Endothelial cell of umbilical vein (primary cell): ENCODE measurements at regions not wholly inside any gene's neighbourhood (a gene's known extent, or its start where the extent isn't known, plus 50 kb on each side); places are given as distances from the start of the nearest gene placed in this dataset.

Experiments
- BruUV-seq: library from RNA; stranded (reverse); fragments of 400-500 nt; replicated peaks from 2 replicates; lab custom pipeline; 2021; lab: Mats Ljungman, UMichigan
- CTCF ChIA-PET: fragments of 300-600, 350-600 bp; sonication (Branson Sonifier 250); formaldehyde crosslinking; loops from one replicate; lab custom pipeline; 2021; ENCODE audit warnings: antibody characterized with exemption, inconsistent platforms; lab: Charles Lee
- POLR2A ChIA-PET: fragments of 300-600, 350-600 bp; sonication (Branson Sonifier 250); formaldehyde crosslinking; loops from one replicate; lab custom pipeline; 2021; ENCODE audit warnings: antibody characterized with exemption, inconsistent platforms; lab: Charles Lee
- DNase-seq: peaks from one replicate; pipeline ENCODE4 v3.0.0-alpha.2; 2011; ENCODE audit warnings: low read depth, low spot score
- FAIRE-seq: peaks from 2 replicates; lab custom pipeline; 2011; peaks lifted over from hg19 to GRCh38; lab: Jason Lieb, UNC
- H2AFZ ChIP-seq: 2 replicates; pipeline ENCODE4 v1.6.0; 2012; ENCODE audit warnings: low read depth, low read length, control low read depth, inconsistent platforms
- H3K27ac ChIP-seq: 2 replicates; pipeline ENCODE4 v1.5.1; 2011; ENCODE audit warnings: low read depth, mild to moderate bottlenecking, control low read depth, low read length, moderate library complexity; ENCODE audit not compliant: insufficient read depth
- H3K27me3 ChIP-seq, 2 experiments: 2 replicates each; pipeline versions ENCODE4 v1.6.0 to v1.6.1; 2011; ENCODE audit warnings: low read length in 2 of 2, mixed read lengths in 1 of 2; ENCODE audit not compliant: control insufficient read depth in 2 of 2, insufficient read depth in 2 of 2
- H3K36me3 ChIP-seq, 2 experiments: 2 replicates in 1 of 2; 3 replicates in 1 of 2; pipeline ENCODE4 v1.5.1; 2011; ENCODE audit warnings: low read length in 2 of 2, mild to moderate bottlenecking in 1 of 2, moderate library complexity in 1 of 2; ENCODE audit not compliant: control insufficient read depth in 2 of 2, insufficient read depth in 2 of 2; ENCODE audit errors: extremely low read depth in 1 of 2
- H3K4me1 ChIP-seq: 3 replicates; pipeline ENCODE4 v1.5.1; 2011; ENCODE audit warnings: mild to moderate bottlenecking, low read length; ENCODE audit not compliant: control insufficient read depth, insufficient read depth; ENCODE audit errors: extremely low read depth
- H3K4me2 ChIP-seq: 2 replicates; pipeline ENCODE4 v1.6.1; 2011; ENCODE audit warnings: low read length, control low read depth, mixed read lengths; ENCODE audit not compliant: insufficient read depth
- H3K4me3 ChIP-seq, 3 experiments: fragments of 200-600 bp in 1 of 3; sonication (generic), shearing (Covaris generic) in 1 of 3; replicated peaks in 1 of 3; 2 replicates each; pipeline ENCODE4 v1.5.1; 2011 to 2016; ENCODE audit warnings: control low read depth in 3 of 3, low read length in 3 of 3, mild to moderate bottlenecking in 2 of 3, inconsistent platforms in 1 of 3, low read depth in 1 of 3, moderate library complexity in 1 of 3; ENCODE audit not compliant: insufficient read depth in 1 of 3
- H3K79me2 ChIP-seq: 2 replicates; pipeline ENCODE4 v1.6.0; 2012; ENCODE audit warnings: low read length, inconsistent platforms; ENCODE audit not compliant: control insufficient read depth, insufficient read depth
- H3K9ac ChIP-seq: replicated peaks from 2 replicates; pipeline ENCODE3; 2011; ENCODE audit warnings: low read length, control low read depth; ENCODE audit not compliant: insufficient read depth; ENCODE audit errors: extremely low read depth
- H3K9me1 ChIP-seq: replicated peaks from 3 replicates; pipeline ENCODE4 v1.6.0; 2011; ENCODE audit warnings: mild to moderate bottlenecking, low read length; ENCODE audit not compliant: control insufficient read depth, insufficient read depth; ENCODE audit errors: extremely low read depth
- H3K9me3 ChIP-seq: replicated peaks from 2 replicates; pipeline ENCODE4 v1.5.1; 2012; ENCODE audit warnings: low read length, inconsistent platforms; ENCODE audit not compliant: control insufficient read depth, insufficient read depth
- H4K20me1 ChIP-seq: replicated peaks from 2 replicates; pipeline ENCODE3; 2011; ENCODE audit warnings: mild to moderate bottlenecking, low read length; ENCODE audit not compliant: control insufficient read depth, insufficient read depth; ENCODE audit errors: extremely low read depth
- EZH2 ChIP-seq: IDR thresholded peaks from 2 replicates; pipeline ENCODE4 v1.6.1; 2012; ENCODE audit warnings: borderline replicate concordance, low read depth, mild to moderate bottlenecking, moderate library complexity, low read length, inconsistent platforms; ENCODE audit not compliant: severe bottlenecking
- FOS ChIP-seq: IDR thresholded peaks from 2 replicates; pipeline ENCODE4 v1.6.1; 2011; ENCODE audit warnings: mild to moderate bottlenecking, low read length, moderate library complexity, borderline replicate concordance; ENCODE audit not compliant: insufficient read depth
- GATA2 ChIP-seq: IDR thresholded peaks from 2 replicates; pipeline ENCODE4 v1.7.0; 2011; ENCODE audit warnings: low read depth, mild to moderate bottlenecking, moderate library complexity, mixed read lengths, low read length; ENCODE audit not compliant: insufficient read length, insufficient read depth
- JUN ChIP-seq: IDR thresholded peaks from 2 replicates; pipeline ENCODE4 v1.6.1; 2011; ENCODE audit warnings: borderline replicate concordance, low read depth; ENCODE audit not compliant: insufficient read length, insufficient read depth
- MYC ChIP-seq: IDR thresholded peaks from one replicate; pipeline ENCODE4 v1.6.1; 2011; ENCODE audit warnings: mild to moderate bottlenecking, low read depth, low read length
- POLR2A ChIP-seq: IDR thresholded peaks from 2 replicates; pipeline ENCODE4 v1.6.1; 2012; ENCODE audit warnings: low read depth, mild to moderate bottlenecking, control low read depth, low read length
- POLR2AphosphoS5 ChIP-seq: IDR thresholded peaks from 2 replicates; pipeline ENCODE4 v1.6.1; 2012; ENCODE audit warnings: low read depth, mild to moderate bottlenecking, control low read depth, low read length, moderate library complexity; ENCODE audit not compliant: insufficient read depth
- dilution Hi-C: fragments of 300-500 bp; cut with MboI; formaldehyde crosslinking; loops from one replicate; pipeline ENCODE4 v1.15.0; 2019; ENCODE audit warnings: low sequenced_read_pairs; ENCODE audit not compliant: extremely low pct_ligation_motif_present
- intact Hi-C: fragments of 100-400 bp; cut with micrococcal nuclease; formaldehyde crosslinking; loops from one replicate; pipeline ENCODE4 v1.10.0; 2022
- TF ChIP-seq, protein P1 (sequence below): IDR thresholded peaks from 2 replicates; pipeline ENCODE4 v1.6.1; 2011; ENCODE audit not compliant: insufficient read depth, insufficient read length
- TF ChIP-seq, protein P2 (sequence below), 2 donors: IDR thresholded peaks; 1 replicate in 1 of 2; 2 replicates in 1 of 2; pipeline ENCODE4 v1.5.1; 2011; ENCODE audit warnings: low read length in 2 of 2, mild to moderate bottlenecking in 2 of 2, moderate library complexity in 2 of 2, control low read depth in 1 of 2, inconsistent platforms in 1 of 2, low read depth in 1 of 2; ENCODE audit not compliant: insufficient read depth in 1 of 2; ENCODE audit errors: extremely low read depth in 1 of 2

DNA sequence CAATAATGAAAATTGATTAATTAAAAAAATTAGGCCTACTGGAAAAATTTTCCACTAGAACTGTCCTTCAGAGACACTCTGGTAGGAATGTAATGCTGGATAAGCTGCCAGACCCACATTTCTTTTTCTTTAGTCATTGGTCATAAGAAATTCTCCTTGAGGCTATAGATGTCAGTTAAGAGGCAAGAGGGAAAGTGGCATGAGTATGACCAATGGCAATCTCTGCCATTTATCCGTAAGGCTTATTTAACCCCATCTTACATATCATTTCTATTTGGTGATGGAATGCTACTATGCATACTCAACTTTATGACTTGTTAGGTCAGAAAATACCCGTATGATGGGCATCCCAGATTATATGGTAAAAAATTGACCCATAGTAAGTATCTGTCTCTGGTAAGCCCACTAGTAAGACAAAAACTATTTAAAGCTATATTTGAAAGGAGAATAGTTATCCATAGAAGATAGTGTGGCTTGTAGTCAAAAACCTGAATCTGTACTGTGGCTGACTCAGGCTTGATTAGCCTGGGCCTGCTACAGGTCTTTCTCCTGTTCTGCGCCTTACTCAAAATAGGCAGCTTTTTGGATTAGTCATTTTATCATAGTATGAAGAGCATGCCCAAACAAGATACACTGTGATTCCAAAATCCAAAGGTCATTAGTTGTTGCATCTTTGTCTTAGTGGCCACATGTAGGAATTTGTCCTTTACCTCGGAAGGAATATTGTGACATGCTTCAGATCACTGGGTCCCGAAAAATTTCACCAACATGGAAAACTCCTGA, 314.7 kb downstream of the PYDC2 start:
- H3K4me1 ChIP-seq = no peaks in the 10 kb centered on the region
- no peak for TF ChIP-seq EZH2
- no peak for TF ChIP-seq POLR2AphosphoS5
- no peak for TF ChIP-seq GATA2
- TF ChIP-seq POLR2A = no peak
- TF ChIP-seq MYC = no peak
- no peak overlapping the region for H3K27ac ChIP-seq
- ChIA-PET POLR2A (no interaction called here), CTCF (no interaction called here)
- no peak overlapping the region for H2AFZ ChIP-seq
- no peak for FAIRE-seq
- no peak overlapping the region for H3K4me3 ChIP-seq
- H3K9me1 ChIP-seq = no peaks in the 10 kb centered on the region
- no peaks in the 10 kb centered on the region for H3K9me3 ChIP-seq
- no peak for DNase-seq
- no peaks in the 10 kb centered on the region for H3K36me3 ChIP-seq
- intact Hi-C loops (no loop called here), dilution Hi-C loops (no loop called here)
- H4K20me1 ChIP-seq = no peaks in the 10 kb centered on the region
- no peak overlapping the region for H3K9ac ChIP-seq
- no TSS peak for BruUV-seq
- H3K4me2 ChIP-seq = no peak overlapping the region
- H3K27me3 ChIP-seq = no peaks in the 10 kb centered on the region
- H3K79me2 ChIP-seq = no peaks in the 10 kb centered on the region

DNA sequence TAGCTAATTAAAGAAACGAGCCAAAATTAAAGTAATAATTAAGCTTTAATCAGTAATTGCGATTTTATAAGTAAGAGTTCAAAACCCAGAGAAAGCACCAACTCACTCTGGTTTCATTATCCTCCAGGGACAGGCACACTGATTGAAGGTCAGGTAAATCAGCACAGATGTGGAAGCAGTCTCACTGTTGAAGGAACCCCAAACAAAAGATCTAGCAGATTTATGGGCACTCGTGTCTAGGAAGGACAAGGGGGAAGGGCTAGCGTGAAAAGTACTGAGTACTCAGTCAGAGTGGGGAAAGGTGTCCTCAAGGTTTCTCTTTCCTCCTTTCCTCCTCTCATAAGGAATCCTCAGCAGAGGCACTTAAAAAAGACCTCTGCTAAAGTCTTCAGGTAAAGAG, 320.1 kb downstream of the PYDC2 start:
- intact Hi-C loops = no loop called here
- dilution Hi-C loops = no loop called here
- POLR2A ChIA-PET = no interaction called here

More for the DNA sequence above, 320.1 kb downstream of the PYDC2 start:
- H2AFZ ChIP-seq = no peak overlapping the region
- no peak overlapping the region for H3K9ac ChIP-seq
- H3K9me3 ChIP-seq = no peaks in the 10 kb centered on the region
- H3K27me3 ChIP-seq = no peaks in the 10 kb centered on the region
- H4K20me1 ChIP-seq = no peaks in the 10 kb centered on the region
- no peaks in the 10 kb centered on the region for H3K79me2 ChIP-seq
- no peaks in the 10 kb centered on the region for H3K9me1 ChIP-seq
- TF ChIP-seq JUN (no peak), POLR2AphosphoS5 (no peak), POLR2A (no peak), MYC (no peak), EZH2 (no peak), FOS (no peak), GATA2 (no peak)
- TF ChIP-seq, protein P1, sequence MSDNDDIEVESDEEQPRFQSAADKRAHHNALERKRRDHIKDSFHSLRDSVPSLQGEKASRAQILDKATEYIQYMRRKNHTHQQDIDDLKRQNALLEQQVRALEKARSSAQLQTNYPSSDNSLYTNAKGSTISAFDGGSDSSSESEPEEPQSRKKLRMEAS = no peak
- TF ChIP-seq, protein P2, sequence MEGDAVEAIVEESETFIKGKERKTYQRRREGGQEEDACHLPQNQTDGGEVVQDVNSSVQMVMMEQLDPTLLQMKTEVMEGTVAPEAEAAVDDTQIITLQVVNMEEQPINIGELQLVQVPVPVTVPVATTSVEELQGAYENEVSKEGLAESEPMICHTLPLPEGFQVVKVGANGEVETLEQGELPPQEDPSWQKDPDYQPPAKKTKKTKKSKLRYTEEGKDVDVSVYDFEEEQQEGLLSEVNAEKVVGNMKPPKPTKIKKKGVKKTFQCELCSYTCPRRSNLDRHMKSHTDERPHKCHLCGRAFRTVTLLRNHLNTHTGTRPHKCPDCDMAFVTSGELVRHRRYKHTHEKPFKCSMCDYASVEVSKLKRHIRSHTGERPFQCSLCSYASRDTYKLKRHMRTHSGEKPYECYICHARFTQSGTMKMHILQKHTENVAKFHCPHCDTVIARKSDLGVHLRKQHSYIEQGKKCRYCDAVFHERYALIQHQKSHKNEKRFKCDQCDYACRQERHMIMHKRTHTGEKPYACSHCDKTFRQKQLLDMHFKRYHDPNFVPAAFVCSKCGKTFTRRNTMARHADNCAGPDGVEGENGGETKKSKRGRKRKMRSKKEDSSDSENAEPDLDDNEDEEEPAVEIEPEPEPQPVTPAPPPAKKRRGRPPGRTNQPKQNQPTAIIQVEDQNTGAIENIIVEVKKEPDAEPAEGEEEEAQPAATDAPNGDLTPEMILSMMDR (IDR thresholded peaks at IDR 0.05; ENCODE audit: extremely low read depth in 1 of 2, insufficient read depth in 1 of 2, low read depth in 1 of 2, low read length in 2 of 2) = no peak
- CTCF ChIA-PET = no interaction called here
- no TSS peak for BruUV-seq
- DNase-seq = no peak
- H3K4me3 ChIP-seq = no peak overlapping the region
- no peak overlapping the region for H3K4me2 ChIP-seq
- FAIRE-seq = no peak
- no peak overlapping the region for H3K27ac ChIP-seq
- H3K4me1 ChIP-seq = no peaks in the 10 kb centered on the region
- H3K36me3 ChIP-seq = no peaks in the 10 kb centered on the region
